ENCODE measurements at regions not wholly inside any gene's neighbourhood (a gene's known extent, or its start where the extent isn't known, plus 50 kb on each side); places are given as distances from the start of the nearest gene placed in this dataset.

DNA sequence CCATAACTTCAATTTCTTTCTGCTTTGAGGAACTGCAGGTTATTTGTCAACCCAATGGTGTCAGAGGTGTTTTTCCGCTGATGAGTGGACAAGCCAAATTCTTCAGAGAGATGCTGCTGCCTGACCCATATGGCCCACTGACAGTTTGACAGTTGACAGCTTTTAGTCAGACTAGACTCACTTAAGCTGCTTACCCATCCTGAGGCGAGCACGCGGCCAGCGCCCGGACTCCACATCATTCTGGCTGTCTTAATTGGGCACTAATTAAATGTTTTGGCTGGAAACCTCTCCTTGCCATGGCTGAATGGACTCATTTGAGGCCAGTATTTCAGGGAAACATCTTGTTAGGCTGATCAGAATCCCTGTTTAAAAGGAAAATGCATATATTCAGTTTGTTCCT is 316.1 kb upstream of the FANCL start:
- DNase-seq: no peak

GRCh38 chr2:58553937-58554336 is 312.8 kb upstream of the FANCL start:
- no peak for DNase-seq

- DNase-seq: no peak
These were observed 312.4 kb upstream of the FANCL start for GRCh38 chr2:58553522-58553921.

- no peak for DNase-seq
These were observed 304.5 kb upstream of the FANCL start for GRCh38 chr2:58545300-58546280.

GRCh38 chr2:58543442-58543841 is 302.3 kb upstream of the FANCL start:
- DNase-seq: no peak

- no peak for DNase-seq
These were observed 300.4 kb upstream of the FANCL start for GRCh38 chr2:58541511-58541910.

DNA sequence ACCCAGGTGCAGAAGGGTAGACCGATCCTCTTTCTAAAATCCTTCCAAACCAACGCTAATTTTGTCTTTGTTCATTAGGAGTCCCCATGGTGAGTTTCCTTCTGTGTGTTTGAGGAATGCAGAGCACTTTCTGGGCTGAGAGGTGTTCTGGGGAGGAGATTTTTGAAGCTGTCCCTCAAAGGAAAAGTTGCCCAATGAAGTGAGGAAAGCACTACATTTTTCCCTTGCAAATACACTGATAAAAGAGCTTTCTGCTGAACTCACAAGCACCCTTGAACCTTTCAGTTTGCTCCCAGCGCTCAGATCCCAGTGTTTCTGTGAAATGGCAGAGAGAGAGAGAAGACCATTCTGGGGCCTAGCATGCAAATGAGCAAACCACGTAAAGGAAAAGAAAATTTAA is 299.6 kb upstream of the FANCL start:
- DNase-seq: no peak

DNA sequence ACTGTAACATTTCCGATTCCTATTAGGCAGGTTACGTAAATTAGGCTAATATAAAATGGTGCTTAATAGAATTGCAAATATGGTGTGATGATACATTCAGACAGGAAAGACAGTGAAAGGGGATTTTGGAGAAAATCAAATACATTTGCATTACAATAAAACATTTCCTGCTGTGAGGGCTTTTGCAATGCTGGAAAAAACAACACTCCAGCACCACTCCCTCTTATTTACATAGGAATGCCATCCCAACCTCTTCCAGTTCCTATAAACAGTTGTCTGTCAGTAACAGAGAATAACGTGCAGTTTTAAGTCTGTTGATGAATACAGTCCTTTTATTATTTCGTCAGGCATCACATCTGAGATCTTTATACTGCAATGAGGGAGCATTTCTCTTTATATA is 298.8 kb upstream of the FANCL start:
- no peak for DNase-seq

- DNase-seq: no peak
These were observed 294.9 kb upstream of the FANCL start for GRCh38 chr2:58535990-58536389.

- DNase-seq: no peak
These were observed 294.1 kb upstream of the FANCL start for GRCh38 chr2:58535182-58535581.

DNA sequence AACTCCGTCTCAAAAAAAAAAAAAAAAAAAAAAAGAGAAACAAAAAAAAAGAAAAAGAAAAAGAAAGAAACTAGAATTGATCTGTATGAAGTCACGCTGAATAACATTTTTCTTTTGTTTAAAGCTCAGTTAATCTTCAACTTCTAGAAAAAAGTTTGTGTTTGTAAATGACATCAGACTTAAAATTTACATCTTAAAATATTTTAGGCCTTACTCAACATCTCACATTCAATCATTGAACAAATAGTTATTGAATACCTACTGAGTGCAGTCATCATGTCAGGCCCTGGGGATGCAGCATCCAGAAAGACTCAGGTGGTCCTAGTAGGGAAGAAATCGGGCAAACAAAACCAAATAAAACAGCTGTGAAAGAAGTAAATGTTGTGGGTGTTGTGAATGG is 292.3 kb upstream of the FANCL start:
- DNase-seq: no peak

GRCh38 chr2:58532641-58533040 is 291.5 kb upstream of the FANCL start:
- DNase-seq: no peak

GRCh38 chr2:58527647-58528046 is 286.5 kb upstream of the FANCL start:
- no peak for DNase-seq

- no peak for DNase-seq
These were observed 280.9 kb upstream of the FANCL start for GRCh38 chr2:58521803-58522554.

DNA sequence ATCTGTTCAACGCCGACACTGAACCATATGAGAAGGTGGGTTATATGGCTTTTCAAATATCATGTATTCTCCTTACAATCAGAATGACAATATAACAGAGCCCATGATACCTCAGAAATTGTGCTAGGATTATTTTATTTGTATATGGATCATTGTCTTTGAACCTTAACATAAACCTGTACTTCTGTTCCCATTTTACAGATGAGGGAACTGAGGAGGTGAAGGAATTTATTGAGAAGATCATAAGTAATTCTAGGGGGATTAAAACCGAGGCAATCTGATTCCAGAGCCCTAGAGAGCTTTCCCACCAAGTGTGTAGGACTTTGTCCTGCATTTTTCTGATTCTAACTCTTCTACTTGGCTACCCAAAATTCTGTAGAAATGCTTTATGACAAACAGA is 279.8 kb upstream of the FANCL start:
- no peak for DNase-seq

DNA sequence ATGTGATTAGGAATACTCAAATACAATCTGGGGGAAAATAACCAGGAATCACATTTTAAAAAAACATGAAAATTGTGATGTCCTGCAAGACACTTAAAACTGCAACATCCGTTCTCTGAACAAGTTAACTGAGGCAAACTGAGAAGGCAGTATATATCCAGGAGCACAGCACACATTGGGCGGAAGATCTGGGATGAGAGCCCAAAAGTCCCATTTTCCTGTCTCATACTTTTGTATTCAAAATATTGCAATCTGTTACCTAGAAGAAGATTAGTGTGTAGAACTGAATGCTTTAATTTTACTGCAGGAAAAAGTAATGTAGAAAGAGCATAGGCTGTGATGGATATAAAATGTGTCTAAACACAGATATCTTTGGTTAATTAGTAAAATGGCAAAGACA is 276.8 kb upstream of the FANCL start:
- DNase-seq: no peak

DNA sequence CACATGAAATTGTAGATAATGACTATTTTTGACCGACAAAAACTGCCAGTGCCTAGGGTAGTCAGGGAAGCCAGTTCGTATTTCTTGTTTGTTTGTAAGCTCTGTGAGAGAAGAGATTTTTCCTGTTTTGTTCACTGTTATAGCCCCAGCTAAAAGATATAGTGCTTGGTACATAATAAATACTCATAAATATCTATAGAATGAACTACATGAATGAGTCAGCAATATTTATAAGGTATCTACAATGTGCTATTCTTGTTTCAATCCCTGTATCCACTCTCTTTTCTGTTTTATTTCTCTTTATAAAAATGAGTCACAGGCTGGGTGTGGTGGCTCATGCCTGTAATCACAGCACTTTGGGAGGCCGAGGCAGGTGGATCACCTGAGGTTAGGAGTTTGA is 275.6 kb upstream of the FANCL start:
- DNase-seq: no peak

- DNase-seq: no peak
These were observed 274.9 kb upstream of the FANCL start for GRCh38 chr2:58515827-58516573.

- DNase-seq: no peak
These were observed 273.1 kb upstream of the FANCL start for GRCh38 chr2:58514252-58514651.

GRCh38 chr2:58512878-58513277 is 271.8 kb upstream of the FANCL start:
- DNase-seq: peak; percentile 41

DNA sequence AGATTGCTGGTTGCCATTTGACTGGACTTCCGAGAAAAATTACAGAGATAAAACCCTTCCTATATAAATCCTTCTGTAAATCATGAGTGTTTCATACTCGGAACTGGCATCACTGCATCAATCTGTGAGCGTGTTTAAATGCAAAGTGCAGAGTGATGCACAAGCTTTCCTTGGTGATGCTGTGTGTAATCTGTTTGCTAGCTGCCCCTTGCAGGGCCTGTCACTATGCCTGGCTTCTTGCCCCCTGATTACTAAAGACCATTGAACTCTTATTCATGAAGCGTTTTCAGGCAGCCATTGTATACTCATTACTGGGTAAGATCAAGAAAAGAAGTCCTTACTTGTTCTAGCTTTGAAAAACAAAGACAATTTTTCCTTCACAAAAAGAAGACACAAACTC is 266.9 kb upstream of the FANCL start:
- DNase-seq: no peak

DNA sequence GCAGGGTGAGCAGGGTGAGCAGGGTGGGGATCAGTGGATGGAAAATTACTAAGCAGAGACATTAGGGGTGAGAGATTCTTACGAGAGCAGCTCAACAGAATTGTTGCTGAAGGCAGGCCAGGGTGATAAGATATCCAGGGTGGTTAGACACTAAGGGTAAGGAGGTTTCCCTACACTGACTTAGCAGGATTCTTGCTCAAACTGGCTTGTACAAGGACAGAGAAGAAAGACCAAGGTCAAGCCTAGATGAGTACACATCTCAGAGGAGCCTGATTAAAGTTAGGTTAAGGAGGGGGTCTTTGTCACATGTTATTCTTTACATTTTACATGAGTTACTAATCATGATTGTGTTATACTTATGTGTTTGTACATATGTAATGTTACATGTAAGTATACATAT is 262.8 kb upstream of the FANCL start:
- DNase-seq: no peak

- DNase-seq: no peak
These were observed 261.8 kb upstream of the FANCL start for GRCh38 chr2:58502931-58503330.
